ENCODE measurements at regions not wholly inside any gene's neighbourhood (a gene's known extent, or its start where the extent isn't known, plus 50 kb on each side); places are given as distances from the start of the nearest gene placed in this dataset.

DNA sequence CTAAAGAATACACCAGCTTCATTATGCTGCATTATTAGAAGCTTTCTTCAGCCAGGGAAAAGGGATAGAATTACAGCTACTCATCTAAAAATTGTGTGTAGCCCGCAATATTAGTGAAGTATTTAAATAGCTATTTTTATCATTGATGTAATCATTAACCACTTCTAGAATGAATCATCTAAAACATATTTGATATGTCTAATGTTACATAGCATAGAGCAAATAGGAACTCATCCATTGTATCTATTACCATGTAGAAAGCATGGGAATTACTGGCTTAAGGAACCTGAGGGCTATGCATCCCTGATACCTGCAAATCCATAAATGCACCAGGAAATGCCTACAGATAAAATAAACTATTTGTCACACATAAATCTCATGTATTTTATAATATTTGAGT is 54.5 kb upstream of the VGLL3 start:
- POLR2A ChIA-PET, result no interaction called here

More for the DNA sequence above, 54.5 kb upstream of the VGLL3 start:
- no peaks in the 10 kb centered on the region for H3K79me2 ChIP-seq (ENCODE audit: control insufficient read depth, insufficient read depth, low read length)
- CTCF ChIA-PET, result interaction anchor here (2.2 kb wide), 1 partner anchor 38 kb away, joined by 7 read pairs; no protein-coding TSS in a partner anchor
- no peak for FAIRE-seq
- BruUV-seq (replicated peaks), result no TSS peak
- TF ChIP-seq, protein P1, sequence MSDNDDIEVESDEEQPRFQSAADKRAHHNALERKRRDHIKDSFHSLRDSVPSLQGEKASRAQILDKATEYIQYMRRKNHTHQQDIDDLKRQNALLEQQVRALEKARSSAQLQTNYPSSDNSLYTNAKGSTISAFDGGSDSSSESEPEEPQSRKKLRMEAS (IDR thresholded peaks at IDR 0.05; ENCODE audit: insufficient read depth, insufficient read length), result no peak
- TF ChIP-seq EZH2 (IDR thresholded peaks at IDR 0.05; ENCODE audit: borderline replicate concordance, low read depth, low read length, severe bottlenecking), result no peak
- no peak for TF ChIP-seq POLR2A (IDR thresholded peaks at IDR 0.05; ENCODE audit: low read depth, low read length)
- no peak for TF ChIP-seq POLR2AphosphoS5 (IDR thresholded peaks at IDR 0.05; ENCODE audit: insufficient read depth, low read depth, low read length)
- no peak for TF ChIP-seq GATA2 (IDR thresholded peaks at IDR 0.05; ENCODE audit: insufficient read depth, insufficient read length, low read depth, low read length)
- no peak for TF ChIP-seq JUN (IDR thresholded peaks at IDR 0.05; ENCODE audit: borderline replicate concordance, insufficient read depth, insufficient read length, low read depth)
- no peak for TF ChIP-seq FOS (IDR thresholded peaks at IDR 0.05; ENCODE audit: borderline replicate concordance, insufficient read depth, low read length)
- TF ChIP-seq, protein P2, sequence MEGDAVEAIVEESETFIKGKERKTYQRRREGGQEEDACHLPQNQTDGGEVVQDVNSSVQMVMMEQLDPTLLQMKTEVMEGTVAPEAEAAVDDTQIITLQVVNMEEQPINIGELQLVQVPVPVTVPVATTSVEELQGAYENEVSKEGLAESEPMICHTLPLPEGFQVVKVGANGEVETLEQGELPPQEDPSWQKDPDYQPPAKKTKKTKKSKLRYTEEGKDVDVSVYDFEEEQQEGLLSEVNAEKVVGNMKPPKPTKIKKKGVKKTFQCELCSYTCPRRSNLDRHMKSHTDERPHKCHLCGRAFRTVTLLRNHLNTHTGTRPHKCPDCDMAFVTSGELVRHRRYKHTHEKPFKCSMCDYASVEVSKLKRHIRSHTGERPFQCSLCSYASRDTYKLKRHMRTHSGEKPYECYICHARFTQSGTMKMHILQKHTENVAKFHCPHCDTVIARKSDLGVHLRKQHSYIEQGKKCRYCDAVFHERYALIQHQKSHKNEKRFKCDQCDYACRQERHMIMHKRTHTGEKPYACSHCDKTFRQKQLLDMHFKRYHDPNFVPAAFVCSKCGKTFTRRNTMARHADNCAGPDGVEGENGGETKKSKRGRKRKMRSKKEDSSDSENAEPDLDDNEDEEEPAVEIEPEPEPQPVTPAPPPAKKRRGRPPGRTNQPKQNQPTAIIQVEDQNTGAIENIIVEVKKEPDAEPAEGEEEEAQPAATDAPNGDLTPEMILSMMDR (IDR thresholded peaks at IDR 0.05; ENCODE audit: extremely low read depth in 1 of 2, insufficient read depth in 1 of 2, low read depth in 1 of 2, low read length in 2 of 2), result no peak
- no peak for TF ChIP-seq MYC (IDR thresholded peaks at IDR 0.05; ENCODE audit: low read depth, low read length)
- no peaks in the 10 kb centered on the region for H3K9me1 ChIP-seq (replicated peaks; ENCODE audit: control insufficient read depth, extremely low read depth, insufficient read depth, low read length)
- H3K36me3 ChIP-seq (ENCODE audit: control insufficient read depth in 2 of 2, extremely low read depth in 1 of 2, insufficient read depth in 2 of 2, low read length in 2 of 2), result no peaks in the 10 kb centered on the region
- H2AFZ ChIP-seq (ENCODE audit: low read depth, low read length), result no peak overlapping the region
- H3K9ac ChIP-seq (replicated peaks; ENCODE audit: extremely low read depth, insufficient read depth, low read length), result no peak overlapping the region
- H4K20me1 ChIP-seq (replicated peaks; ENCODE audit: control insufficient read depth, extremely low read depth, insufficient read depth, low read length), result no peaks in the 10 kb centered on the region
- H3K9me3 ChIP-seq (replicated peaks; ENCODE audit: control insufficient read depth, insufficient read depth, low read length), result no peaks in the 10 kb centered on the region
- dilution Hi-C loops (cut with MboI; ENCODE audit: extremely low pct_ligation_motif_present, low sequenced_read_pairs), result no loop called here
- peaks cover 0 to 3% of the 10 kb centered on the region in 2 experiments for H3K27me3 ChIP-seq (ENCODE audit: control insufficient read depth in 2 of 2, insufficient read depth in 2 of 2, low read length in 2 of 2)
- no peak overlapping the region for H3K27ac ChIP-seq (ENCODE audit: insufficient read depth, low read depth, low read length)
- H3K4me3 ChIP-seq (replicated peaks in 1 of 3; ENCODE audit: insufficient read depth in 1 of 3, low read depth in 1 of 3, low read length in 3 of 3), result no peak overlapping the region
- H3K4me2 ChIP-seq (ENCODE audit: insufficient read depth, low read length), result no peak overlapping the region
- intact Hi-C loops (cut with micrococcal nuclease), result no loop called here
- DNase-seq (ENCODE audit: low read depth, low spot score), result no peak
- no peaks in the 10 kb centered on the region for H3K4me1 ChIP-seq (ENCODE audit: control insufficient read depth, extremely low read depth, insufficient read depth, low read length)
